Lower leg skin (tissue), 3 donors: ENCODE measurements at regions not wholly inside any gene's neighbourhood (a gene's known extent, or its start where the extent isn't known, plus 50 kb on each side); places are given as distances from the start of the nearest gene placed in this dataset.

Experiments
- CTCF ChIP-seq, 3 donors: fragments of 450-650 bp; IDR thresholded peaks; one replicate each; pipeline ENCODE4 v1.5.1; 2016; ENCODE audit warnings: antibody characterized with exemption in 3 of 3, mild to moderate bottlenecking in 3 of 3, moderate library complexity in 2 of 3
- POLR2A ChIP-seq, 2 donors: fragments of 450-650 bp; IDR thresholded peaks; one replicate each; pipeline ENCODE4 v1.6.1; 2016 to 2017; ENCODE audit warnings: antibody characterized with exemption in 2 of 2, mild to moderate bottlenecking in 1 of 2, moderate library complexity in 1 of 2

GRCh38 chr1:68820151-68820550, 323.3 kb upstream of the DEPDC1 start:
- TF ChIP-seq CTCF (IDR thresholded peaks at IDR 0.05) (no peak), POLR2A (IDR thresholded peaks at IDR 0.05) (no peak)
